COR-L47 (cell line): ENCODE measurements at regions not wholly inside any gene's neighbourhood (a gene's known extent, or its start where the extent isn't known, plus 50 kb on each side); places are given as distances from the start of the nearest gene placed in this dataset.
"Not testable (repeated sequence)": the region's sequence is repeated elsewhere in the genome, so short reads cannot be mapped to it uniquely, and the experiment has no call there.

ENCODE experiments used
- DNase-seq: peaks from one replicate; lab custom pipeline; 2025; lab: John Stamatoyannopoulos, UW

DNA sequence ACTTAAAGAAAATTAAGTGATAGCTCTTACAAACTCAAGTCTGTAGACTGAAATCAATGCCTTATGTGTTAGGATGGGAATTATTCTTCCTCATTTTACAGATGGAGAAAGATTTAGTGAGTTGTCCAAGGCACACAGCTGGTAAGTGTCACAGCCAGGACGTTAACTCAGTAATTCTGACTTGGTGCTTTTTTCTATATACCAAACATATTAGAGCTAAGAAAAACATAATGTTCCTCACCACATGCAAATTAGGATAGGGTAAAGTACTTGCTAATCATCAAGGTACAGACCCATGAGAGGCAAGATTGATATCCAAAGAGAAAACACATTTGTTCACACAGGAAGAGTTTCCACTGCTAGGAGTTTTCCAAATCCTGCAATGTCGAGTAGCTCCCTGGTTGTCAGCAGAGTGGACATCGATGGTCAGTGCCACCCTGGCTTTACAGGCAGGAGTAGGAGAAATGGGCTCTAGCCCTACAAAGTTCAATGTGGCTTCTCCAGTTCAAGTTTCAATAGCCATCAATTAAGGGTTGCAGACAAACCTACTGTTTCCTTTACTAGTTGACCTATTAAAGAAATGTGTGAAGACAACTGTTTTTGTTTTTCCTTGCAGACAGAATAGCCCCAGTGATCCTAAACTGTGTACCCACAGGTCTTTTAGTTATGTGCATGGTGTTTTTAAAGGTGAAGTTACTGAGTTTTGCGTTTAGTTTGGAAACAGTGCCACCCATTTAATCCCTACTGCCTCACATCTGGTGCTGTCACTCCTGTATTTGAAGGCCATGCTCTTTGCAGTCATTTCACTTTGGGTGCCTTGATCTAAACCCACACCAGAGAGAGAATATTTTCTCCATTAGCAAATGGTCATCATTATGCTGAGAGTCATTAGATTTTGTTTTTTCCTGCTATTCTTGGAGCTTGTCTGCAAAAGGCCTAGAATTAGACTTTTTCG is 460.8 kb upstream of the SMARCA2 start:
- DNase-seq: no peak

DNA sequence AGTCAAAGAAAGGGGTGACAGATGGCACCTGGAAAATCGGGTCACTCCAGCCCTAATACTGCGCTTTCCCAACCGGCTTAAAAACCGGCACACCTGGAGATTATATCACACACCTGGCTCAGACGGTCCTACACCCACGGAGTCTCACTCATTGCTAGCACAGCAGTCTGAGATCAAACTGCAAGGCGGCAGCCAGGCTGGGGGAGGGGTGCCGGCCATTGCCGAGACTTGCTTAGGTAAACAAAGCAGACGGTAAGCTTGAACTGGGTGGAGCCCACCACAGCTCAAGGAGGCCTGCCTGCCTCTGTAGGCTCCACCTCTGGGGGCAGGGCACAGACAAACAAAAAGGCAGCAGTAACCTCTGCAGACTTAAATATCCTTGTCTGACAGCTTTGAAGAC is 456.5 kb upstream of the SMARCA2 start:
- DNase-seq: not testable (repeated sequence)

GRCh38 chr9:1575939-1576338 is 439.2 kb upstream of the SMARCA2 start:
- no peak for DNase-seq

- no peak for DNase-seq
Observed at GRCh38 chr9:1580215-1580614, 434.9 kb upstream of the SMARCA2 start.

DNA sequence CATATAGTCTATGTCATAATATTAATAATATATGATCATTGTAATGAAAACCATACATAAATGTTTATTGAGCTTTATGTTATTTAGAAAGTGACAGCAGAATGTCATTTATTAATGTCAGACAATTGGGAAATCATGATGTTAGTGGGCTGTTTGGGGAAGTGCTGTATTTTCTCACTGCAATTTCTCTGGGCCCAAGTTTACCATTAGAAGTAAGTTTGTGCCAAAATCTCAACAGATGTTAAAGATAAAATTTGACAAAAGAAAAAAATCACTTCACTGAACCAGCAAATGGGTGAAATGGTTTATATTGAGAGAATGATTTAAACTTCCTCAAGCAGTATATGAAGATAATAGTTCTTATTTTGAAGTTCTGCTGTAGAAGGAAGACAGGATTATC is 433.2 kb upstream of the SMARCA2 start:
- DNase-seq: no peak

- no peak for DNase-seq
Observed at GRCh38 chr9:1591310-1591709, 423.8 kb upstream of the SMARCA2 start.

GRCh38 chr9:1598270-1598669 is 416.9 kb upstream of the SMARCA2 start:
- DNase-seq: no peak

GRCh38 chr9:1599961-1600360 is 415.2 kb upstream of the SMARCA2 start:
- no peak for DNase-seq

GRCh38 chr9:1604942-1605560 is 410.1 kb upstream of the SMARCA2 start:
- DNase-seq: no peak

GRCh38 chr9:1606253-1606652 is 408.9 kb upstream of the SMARCA2 start:
- no peak for DNase-seq

DNA sequence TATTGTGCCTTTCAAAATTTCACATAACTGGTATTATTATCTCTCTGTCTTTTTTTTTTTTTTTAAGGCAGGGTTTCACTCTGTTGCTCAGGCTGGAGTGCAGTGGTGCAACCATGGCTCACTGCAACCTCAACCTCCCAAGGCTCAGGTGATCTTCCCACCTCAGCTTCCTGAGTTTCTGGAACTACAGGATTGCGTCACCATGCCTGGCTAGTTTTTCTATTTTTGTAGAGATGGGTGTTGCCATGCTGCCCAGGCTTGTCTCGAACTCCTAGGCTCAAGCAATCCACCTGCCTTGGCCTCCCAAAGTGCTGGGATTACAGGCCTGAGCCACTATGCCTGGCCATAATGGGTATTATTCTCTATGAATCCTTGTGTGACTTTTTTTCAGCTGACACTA is 402.3 kb upstream of the SMARCA2 start:
- DNase-seq: no peak

DNA sequence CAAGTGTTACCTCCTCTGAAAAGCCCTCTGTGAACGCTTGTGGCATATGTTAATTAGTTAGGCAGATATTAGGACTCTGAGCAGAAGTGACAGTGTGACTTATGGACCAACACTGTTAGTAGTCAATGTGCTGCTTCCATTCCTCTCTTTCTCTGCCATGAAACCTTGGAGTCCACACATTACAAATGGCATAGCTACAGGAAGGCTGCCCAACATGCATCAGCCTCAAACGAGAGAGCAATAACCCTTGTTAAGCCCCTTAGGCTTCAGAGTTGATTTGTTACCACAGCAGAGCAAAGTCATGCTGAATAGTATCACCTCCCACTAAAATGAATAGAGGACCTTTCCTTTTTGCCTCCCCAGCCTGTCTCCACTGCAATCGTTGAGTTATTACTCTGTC is 397.7 kb upstream of the SMARCA2 start:
- no peak for DNase-seq

DNA sequence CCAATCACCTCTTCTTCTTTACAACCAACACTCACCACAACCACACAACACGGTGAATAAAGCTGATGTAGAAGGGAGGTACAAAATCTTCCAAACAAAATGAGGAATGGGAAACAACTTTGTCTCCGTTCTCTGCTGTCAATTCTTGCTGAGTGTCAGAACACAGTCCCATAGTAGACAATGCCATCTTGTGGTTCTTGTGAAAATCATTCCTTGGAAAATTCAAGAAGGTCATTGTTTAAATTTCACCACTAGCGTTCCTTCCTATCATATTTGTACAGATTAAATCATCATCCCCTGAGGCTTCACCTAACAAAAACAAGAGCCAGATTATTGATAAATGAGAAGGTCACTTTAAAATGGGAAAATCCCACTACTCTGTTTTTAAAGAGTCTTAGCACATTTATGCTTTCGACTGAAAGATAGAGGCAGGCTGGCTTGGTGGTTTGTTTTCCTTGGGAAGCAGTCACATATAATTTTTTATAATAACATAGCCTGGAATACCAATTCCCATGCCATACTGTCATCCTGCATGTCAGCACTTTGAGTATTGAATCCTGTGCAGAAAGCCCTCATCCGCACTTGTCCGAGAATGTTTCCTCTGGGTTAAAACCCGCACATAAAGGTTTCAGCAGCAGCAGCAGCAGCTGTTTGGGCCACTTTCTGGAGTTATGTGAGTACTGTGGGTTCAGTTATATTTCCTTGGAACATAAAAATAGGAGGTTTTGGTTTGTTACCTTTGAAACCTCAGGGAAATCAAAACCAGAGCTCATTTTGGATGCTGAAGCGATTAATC is 395.0 kb upstream of the SMARCA2 start:
- no peak for DNase-seq

DNA sequence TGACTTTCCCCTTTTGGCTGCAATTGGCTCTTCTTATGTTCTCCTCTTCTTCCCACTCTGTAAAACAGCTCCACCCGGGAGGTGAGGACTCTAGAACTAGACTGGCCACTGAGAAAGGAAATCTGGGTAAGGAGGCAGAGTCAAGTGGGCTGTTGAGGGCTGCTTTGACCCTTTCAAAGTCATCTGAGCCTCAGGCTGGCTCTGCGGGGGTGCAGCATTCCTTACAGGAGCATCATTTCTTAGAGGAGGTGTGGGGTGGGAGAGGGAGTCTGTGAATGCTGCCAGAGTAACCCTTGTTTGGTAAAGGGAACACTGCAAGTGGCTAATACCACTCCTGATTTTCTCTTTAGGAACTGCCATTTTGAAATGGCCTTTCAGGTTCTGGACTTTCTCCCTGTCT is 377.7 kb upstream of the SMARCA2 start:
- no peak for DNase-seq

DNA sequence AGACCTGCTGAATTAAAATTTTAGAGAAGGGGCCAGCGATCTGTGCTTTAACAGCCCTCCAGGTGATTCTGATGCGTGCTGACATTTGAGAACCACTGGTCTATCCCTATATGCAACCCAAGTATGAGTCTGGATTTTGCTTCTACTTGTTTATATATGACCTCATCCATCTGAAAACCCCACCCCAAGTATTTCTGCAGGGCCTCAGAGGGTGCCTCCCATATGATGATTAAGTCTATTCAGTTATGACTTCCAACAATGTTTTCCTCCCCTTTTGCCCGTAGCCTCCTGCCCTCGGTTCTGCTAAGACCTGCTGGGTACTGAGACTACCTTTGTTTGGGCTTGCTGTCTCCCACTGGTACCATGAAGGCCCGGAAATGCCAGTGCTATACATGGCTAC is 376.0 kb upstream of the SMARCA2 start:
- DNase-seq: no peak

- no peak for DNase-seq
Observed at GRCh38 chr9:1647776-1648175, 367.4 kb upstream of the SMARCA2 start.

DNA sequence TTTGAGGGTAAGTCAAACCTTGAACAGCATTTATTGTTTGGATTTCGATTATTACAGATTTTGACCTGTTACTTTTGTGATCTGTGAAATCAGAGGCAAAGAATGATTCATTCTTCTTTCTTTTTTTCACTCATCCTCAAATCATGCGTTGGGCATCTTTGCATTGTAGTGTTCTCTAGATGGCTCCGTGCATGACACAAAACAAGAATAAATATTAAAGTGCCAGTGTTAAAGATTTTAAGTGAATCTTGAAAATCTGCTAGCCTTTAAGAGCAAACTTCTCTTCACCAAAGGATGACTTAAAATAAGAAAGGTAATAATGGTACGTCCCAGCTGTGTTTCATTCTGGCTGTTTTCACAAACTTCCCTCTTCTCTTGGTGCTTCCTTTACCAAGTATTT is 361.9 kb upstream of the SMARCA2 start:
- DNase-seq: no peak

- no peak for DNase-seq
Observed at GRCh38 chr9:1658661-1659362, 356.3 kb upstream of the SMARCA2 start.

DNA sequence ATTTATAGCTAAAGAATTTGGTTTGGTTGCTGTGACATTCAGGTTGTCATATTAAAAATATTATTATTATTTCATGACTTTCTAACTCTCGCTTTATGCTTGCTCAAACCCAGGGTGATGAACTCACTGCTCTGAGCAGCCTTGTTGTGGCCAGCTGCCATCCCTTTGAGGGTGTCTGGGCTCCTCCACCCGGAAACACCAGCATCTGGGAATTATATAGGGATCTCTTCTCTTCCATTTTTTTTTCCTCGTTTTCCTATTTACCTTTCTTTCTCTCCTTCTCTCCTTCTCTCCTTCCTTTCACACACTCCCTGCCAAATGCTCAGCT is 355.8 kb upstream of the SMARCA2 start:
- no peak for DNase-seq

- no peak for DNase-seq
Observed at GRCh38 chr9:1668441-1668840, 346.7 kb upstream of the SMARCA2 start.

DNA sequence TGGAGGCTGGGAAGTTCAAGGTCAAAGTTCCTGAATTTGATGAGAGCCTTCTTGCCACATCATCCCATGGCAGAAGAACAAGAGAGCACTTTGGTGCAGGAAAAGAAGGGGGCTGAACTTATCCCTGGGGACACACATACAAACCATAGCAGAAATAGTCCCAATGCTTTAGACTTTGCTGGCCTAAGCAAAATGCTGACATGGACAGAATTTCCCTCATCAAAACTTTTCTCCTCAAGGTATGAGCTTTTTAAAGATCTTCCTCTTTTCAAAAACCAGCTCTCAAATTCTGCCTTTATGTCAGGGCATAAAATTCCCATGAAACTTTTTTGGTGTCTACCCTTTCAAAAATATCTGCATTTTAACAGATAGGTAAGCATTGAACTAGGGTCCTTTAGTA is 341.8 kb upstream of the SMARCA2 start:
- no peak for DNase-seq

GRCh38 chr9:1676771-1677170 is 338.4 kb upstream of the SMARCA2 start:
- DNase-seq: no peak
